ENCODE measurements at regions not wholly inside any gene's neighbourhood (a gene's known extent, or its start where the extent isn't known, plus 50 kb on each side); places are given as distances from the start of the nearest gene placed in this dataset.

GRCh38 chr12:100716945-100717732 lies 77.4 kb upstream of the ANO4 start:
- TF ChIP-seq, protein P1, sequence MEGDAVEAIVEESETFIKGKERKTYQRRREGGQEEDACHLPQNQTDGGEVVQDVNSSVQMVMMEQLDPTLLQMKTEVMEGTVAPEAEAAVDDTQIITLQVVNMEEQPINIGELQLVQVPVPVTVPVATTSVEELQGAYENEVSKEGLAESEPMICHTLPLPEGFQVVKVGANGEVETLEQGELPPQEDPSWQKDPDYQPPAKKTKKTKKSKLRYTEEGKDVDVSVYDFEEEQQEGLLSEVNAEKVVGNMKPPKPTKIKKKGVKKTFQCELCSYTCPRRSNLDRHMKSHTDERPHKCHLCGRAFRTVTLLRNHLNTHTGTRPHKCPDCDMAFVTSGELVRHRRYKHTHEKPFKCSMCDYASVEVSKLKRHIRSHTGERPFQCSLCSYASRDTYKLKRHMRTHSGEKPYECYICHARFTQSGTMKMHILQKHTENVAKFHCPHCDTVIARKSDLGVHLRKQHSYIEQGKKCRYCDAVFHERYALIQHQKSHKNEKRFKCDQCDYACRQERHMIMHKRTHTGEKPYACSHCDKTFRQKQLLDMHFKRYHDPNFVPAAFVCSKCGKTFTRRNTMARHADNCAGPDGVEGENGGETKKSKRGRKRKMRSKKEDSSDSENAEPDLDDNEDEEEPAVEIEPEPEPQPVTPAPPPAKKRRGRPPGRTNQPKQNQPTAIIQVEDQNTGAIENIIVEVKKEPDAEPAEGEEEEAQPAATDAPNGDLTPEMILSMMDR (conservative IDR thresholded peaks at IDR 0.05; ENCODE audit: low read length) = no peak
- TF ChIP-seq EZH2phosphoT487 (IDR thresholded peaks at IDR 0.05; ENCODE audit: borderline replicate concordance, low read depth, low read length) = no peak

All from OCI-LY7 (cell line).